H1 (cell line): ENCODE measurements at regions not wholly inside any gene's neighbourhood (a gene's known extent, or its start where the extent isn't known, plus 50 kb on each side); places are given as distances from the start of the nearest gene placed in this dataset.

Source experiments
- CHD2 ChIP-seq: IDR thresholded peaks from 2 replicates; pipeline ENCODE4 v1.6.1; 2012; ENCODE audit warnings: low read length, improper control_type of control experiment
- CHD7 ChIP-seq: fragments of 300-600 bp; sonication (generic); IDR thresholded peaks from 2 replicates; pipeline ENCODE4 v1.7.1; 2012; ENCODE audit warnings: low read length, moderate library complexity, mild to moderate bottlenecking, inconsistent platforms; ENCODE audit not compliant: insufficient replicate concordance
- GABPA ChIP-seq: IDR thresholded peaks from 2 replicates; pipeline ENCODE4 v1.6.1; 2011; ENCODE audit warnings: mild to moderate bottlenecking, low read length, moderate library complexity, borderline replicate concordance; ENCODE audit not compliant: insufficient read depth
- HDAC2 ChIP-seq, 2 experiments: fragments of 300-600 bp in 1 of 2; sonication (generic) in 1 of 2; IDR thresholded peaks; 2 replicates each; pipeline ENCODE4 v1.6.1; 2011 to 2012; ENCODE audit warnings: low read depth in 2 of 2, low read length in 2 of 2, mild to moderate bottlenecking in 2 of 2, moderate library complexity in 2 of 2, borderline replicate concordance in 1 of 2, inconsistent platforms in 1 of 2
- NRF1 ChIP-seq: IDR thresholded peaks from 2 replicates; pipeline ENCODE4 v1.6.1; 2011; ENCODE audit warnings: mild to moderate bottlenecking, low read depth, low read length, improper control_type of control experiment
- RFX5 ChIP-seq: IDR thresholded peaks from 2 replicates; pipeline ENCODE4 v1.6.1; 2011; ENCODE audit warnings: low read depth, low read length, improper control_type of control experiment, borderline replicate concordance
- SAP30 ChIP-seq: fragments of 300-600 bp; sonication (generic); IDR thresholded peaks from 2 replicates; pipeline ENCODE4 v1.7.1; 2012; ENCODE audit warnings: low read length, moderate library complexity, mild to moderate bottlenecking, inconsistent platforms; ENCODE audit not compliant: insufficient read depth, insufficient replicate concordance
- SUZ12 ChIP-seq: fragments of 200-600 bp; sonication (generic); IDR thresholded peaks from 2 replicates; pipeline ENCODE4 v1.6.1; 2012; ENCODE audit warnings: mild to moderate bottlenecking, inconsistent platforms, low read length, moderate library complexity, mixed read lengths

GRCh38 chr6:11469684-11470083, 67.9 kb upstream of the TMEM170B start (continued):
- TF ChIP-seq CHD7 = no peak
- TF ChIP-seq NRF1 = no peak
- no peak for TF ChIP-seq GABPA
- TF ChIP-seq SAP30 = no peak
- no peak for TF ChIP-seq RFX5
- no peak for TF ChIP-seq HDAC2 (IDR thresholded peaks at IDR 0.05; ENCODE audit: borderline replicate concordance in 1 of 2, low read depth in 2 of 2, low read length in 2 of 2)
- TF ChIP-seq CHD2 = no peak
- no peak for TF ChIP-seq SUZ12
